ENCODE measurements at regions not wholly inside any gene's neighbourhood (a gene's known extent, or its start where the extent isn't known, plus 50 kb on each side); places are given as distances from the start of the nearest gene placed in this dataset.

- Histone ChIP-seq H3K9ac (replicated peaks; ENCODE audit: extremely low read depth, insufficient read depth, low read length) (no peak overlapping the region), H3K4me2 (ENCODE audit: insufficient read depth, low read length) (no peak overlapping the region), H3K4me3 (replicated peaks in 1 of 3; ENCODE audit: insufficient read depth in 1 of 3, low read depth in 1 of 3, low read length in 3 of 3) (no peak overlapping the region), H3K9me3 (replicated peaks; ENCODE audit: control insufficient read depth, insufficient read depth, low read length) (no peaks in the 10 kb centered on the region), H3K27ac (ENCODE audit: insufficient read depth, low read depth, low read length) (no peak overlapping the region), H3K4me1 (ENCODE audit: control insufficient read depth, extremely low read depth, insufficient read depth, low read length) (no peaks in the 10 kb centered on the region), H3K36me3 (ENCODE audit: control insufficient read depth in 2 of 2, extremely low read depth in 1 of 2, insufficient read depth in 2 of 2, low read length in 2 of 2) (no peaks in the 10 kb centered on the region), H2AFZ (ENCODE audit: low read depth, low read length) (no peak overlapping the region), H3K27me3 (ENCODE audit: control insufficient read depth in 2 of 2, insufficient read depth in 2 of 2, low read length in 2 of 2) (no peaks in the 10 kb centered on the region), H3K79me2 (ENCODE audit: control insufficient read depth, insufficient read depth, low read length) (no peaks in the 10 kb centered on the region), H4K20me1 (replicated peaks; ENCODE audit: control insufficient read depth, extremely low read depth, insufficient read depth, low read length) (no peaks in the 10 kb centered on the region), H3K9me1 (replicated peaks; ENCODE audit: control insufficient read depth, extremely low read depth, insufficient read depth, low read length) (no peaks in the 10 kb centered on the region)
- BruUV-seq (replicated peaks), result no TSS peak
- TF ChIP-seq MYC (IDR thresholded peaks at IDR 0.05; ENCODE audit: low read depth, low read length), result no peak
- no peak for TF ChIP-seq FOS (IDR thresholded peaks at IDR 0.05; ENCODE audit: borderline replicate concordance, insufficient read depth, low read length)
- DNase-seq (ENCODE audit: low read depth, low spot score), result no peak
- FAIRE-seq, result no peak
- ChIA-PET CTCF (interaction anchor here (1.6 kb wide), 1 partner anchor 12 kb away, joined by 3 read pairs; no protein-coding TSS in a partner anchor), POLR2A (no interaction called here)
- intact Hi-C loops (cut with micrococcal nuclease) (no loop called here), dilution Hi-C loops (cut with MboI; ENCODE audit: extremely low pct_ligation_motif_present, low sequenced_read_pairs) (no loop called here)
These were observed 368.2 kb upstream of the ATP2B1 start for GRCh38 chr12:90076851-90077319.

GRCh38 chr12:90075685-90076084, 367.0 kb upstream of the ATP2B1 start:
- FAIRE-seq, result no peak

More at GRCh38 chr12:90075685-90076084, 367.0 kb upstream of the ATP2B1 start:
- H3K27me3 ChIP-seq (ENCODE audit: control insufficient read depth in 2 of 2, insufficient read depth in 2 of 2, low read length in 2 of 2), result no peaks in the 10 kb centered on the region
- no peak for TF ChIP-seq EZH2 (IDR thresholded peaks at IDR 0.05; ENCODE audit: borderline replicate concordance, low read depth, low read length, severe bottlenecking)
- no peak for TF ChIP-seq POLR2AphosphoS5 (IDR thresholded peaks at IDR 0.05; ENCODE audit: insufficient read depth, low read depth, low read length)
- TF ChIP-seq, protein P1, sequence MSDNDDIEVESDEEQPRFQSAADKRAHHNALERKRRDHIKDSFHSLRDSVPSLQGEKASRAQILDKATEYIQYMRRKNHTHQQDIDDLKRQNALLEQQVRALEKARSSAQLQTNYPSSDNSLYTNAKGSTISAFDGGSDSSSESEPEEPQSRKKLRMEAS (IDR thresholded peaks at IDR 0.05; ENCODE audit: insufficient read depth, insufficient read length), result no peak
- no peak for TF ChIP-seq JUN (IDR thresholded peaks at IDR 0.05; ENCODE audit: borderline replicate concordance, insufficient read depth, insufficient read length, low read depth)
- TF ChIP-seq POLR2A (IDR thresholded peaks at IDR 0.05; ENCODE audit: low read depth, low read length), result no peak
- TF ChIP-seq, protein P2, sequence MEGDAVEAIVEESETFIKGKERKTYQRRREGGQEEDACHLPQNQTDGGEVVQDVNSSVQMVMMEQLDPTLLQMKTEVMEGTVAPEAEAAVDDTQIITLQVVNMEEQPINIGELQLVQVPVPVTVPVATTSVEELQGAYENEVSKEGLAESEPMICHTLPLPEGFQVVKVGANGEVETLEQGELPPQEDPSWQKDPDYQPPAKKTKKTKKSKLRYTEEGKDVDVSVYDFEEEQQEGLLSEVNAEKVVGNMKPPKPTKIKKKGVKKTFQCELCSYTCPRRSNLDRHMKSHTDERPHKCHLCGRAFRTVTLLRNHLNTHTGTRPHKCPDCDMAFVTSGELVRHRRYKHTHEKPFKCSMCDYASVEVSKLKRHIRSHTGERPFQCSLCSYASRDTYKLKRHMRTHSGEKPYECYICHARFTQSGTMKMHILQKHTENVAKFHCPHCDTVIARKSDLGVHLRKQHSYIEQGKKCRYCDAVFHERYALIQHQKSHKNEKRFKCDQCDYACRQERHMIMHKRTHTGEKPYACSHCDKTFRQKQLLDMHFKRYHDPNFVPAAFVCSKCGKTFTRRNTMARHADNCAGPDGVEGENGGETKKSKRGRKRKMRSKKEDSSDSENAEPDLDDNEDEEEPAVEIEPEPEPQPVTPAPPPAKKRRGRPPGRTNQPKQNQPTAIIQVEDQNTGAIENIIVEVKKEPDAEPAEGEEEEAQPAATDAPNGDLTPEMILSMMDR (IDR thresholded peaks at IDR 0.05; ENCODE audit: extremely low read depth in 1 of 2, insufficient read depth in 1 of 2, low read depth in 1 of 2, low read length in 2 of 2), result no peak
- no peak for TF ChIP-seq FOS (IDR thresholded peaks at IDR 0.05; ENCODE audit: borderline replicate concordance, insufficient read depth, low read length)
- no peak for TF ChIP-seq MYC (IDR thresholded peaks at IDR 0.05; ENCODE audit: low read depth, low read length)
- no peak for TF ChIP-seq GATA2 (IDR thresholded peaks at IDR 0.05; ENCODE audit: insufficient read depth, insufficient read length, low read depth, low read length)
- H3K4me3 ChIP-seq (replicated peaks in 1 of 3; ENCODE audit: insufficient read depth in 1 of 3, low read depth in 1 of 3, low read length in 3 of 3), result no peak overlapping the region
- no peak overlapping the region for H2AFZ ChIP-seq (ENCODE audit: low read depth, low read length)
- no peaks in the 10 kb centered on the region for H3K36me3 ChIP-seq (ENCODE audit: control insufficient read depth in 2 of 2, extremely low read depth in 1 of 2, insufficient read depth in 2 of 2, low read length in 2 of 2)
- no peaks in the 10 kb centered on the region for H4K20me1 ChIP-seq (replicated peaks; ENCODE audit: control insufficient read depth, extremely low read depth, insufficient read depth, low read length)
- H3K9me1 ChIP-seq (replicated peaks; ENCODE audit: control insufficient read depth, extremely low read depth, insufficient read depth, low read length), result no peaks in the 10 kb centered on the region
- BruUV-seq (replicated peaks), result no TSS peak
- CTCF ChIA-PET, result no interaction called here
- dilution Hi-C loops (cut with MboI; ENCODE audit: extremely low pct_ligation_motif_present, low sequenced_read_pairs) (no loop called here), intact Hi-C loops (cut with micrococcal nuclease) (no loop called here)
- POLR2A ChIA-PET, result no interaction called here
- no peaks in the 10 kb centered on the region for H3K9me3 ChIP-seq (replicated peaks; ENCODE audit: control insufficient read depth, insufficient read depth, low read length)
- H3K9ac ChIP-seq (replicated peaks; ENCODE audit: extremely low read depth, insufficient read depth, low read length), result no peak overlapping the region
- no peak overlapping the region for H3K27ac ChIP-seq (ENCODE audit: insufficient read depth, low read depth, low read length)
- H3K79me2 ChIP-seq (ENCODE audit: control insufficient read depth, insufficient read depth, low read length), result no peaks in the 10 kb centered on the region
- DNase-seq (ENCODE audit: low read depth, low spot score), result no peak
- H3K4me2 ChIP-seq (ENCODE audit: insufficient read depth, low read length), result no peak overlapping the region
- H3K4me1 ChIP-seq (ENCODE audit: control insufficient read depth, extremely low read depth, insufficient read depth, low read length), result no peaks in the 10 kb centered on the region
